Lower leg skin (tissue), 3 donors: ENCODE measurements at regions not wholly inside any gene's neighbourhood (a gene's known extent, or its start where the extent isn't known, plus 50 kb on each side); places are given as distances from the start of the nearest gene placed in this dataset.

Source experiments
- POLR2A ChIP-seq, 2 donors: fragments of 450-650 bp; IDR thresholded peaks; one replicate each; pipeline ENCODE4 v1.6.1; 2016 to 2017; ENCODE audit warnings: antibody characterized with exemption in 2 of 2, mild to moderate bottlenecking in 1 of 2, moderate library complexity in 1 of 2
- TF ChIP-seq, protein P1 (sequence below), 3 donors: fragments of 450-650 bp; IDR thresholded peaks; one replicate each; pipeline ENCODE4 v1.5.1; 2016; ENCODE audit warnings: antibody characterized with exemption in 3 of 3, mild to moderate bottlenecking in 3 of 3, moderate library complexity in 2 of 3

GRCh38 chr6:104656235-104656634, 203.5 kb downstream of the HACE1 start:
- TF ChIP-seq, protein P1, sequence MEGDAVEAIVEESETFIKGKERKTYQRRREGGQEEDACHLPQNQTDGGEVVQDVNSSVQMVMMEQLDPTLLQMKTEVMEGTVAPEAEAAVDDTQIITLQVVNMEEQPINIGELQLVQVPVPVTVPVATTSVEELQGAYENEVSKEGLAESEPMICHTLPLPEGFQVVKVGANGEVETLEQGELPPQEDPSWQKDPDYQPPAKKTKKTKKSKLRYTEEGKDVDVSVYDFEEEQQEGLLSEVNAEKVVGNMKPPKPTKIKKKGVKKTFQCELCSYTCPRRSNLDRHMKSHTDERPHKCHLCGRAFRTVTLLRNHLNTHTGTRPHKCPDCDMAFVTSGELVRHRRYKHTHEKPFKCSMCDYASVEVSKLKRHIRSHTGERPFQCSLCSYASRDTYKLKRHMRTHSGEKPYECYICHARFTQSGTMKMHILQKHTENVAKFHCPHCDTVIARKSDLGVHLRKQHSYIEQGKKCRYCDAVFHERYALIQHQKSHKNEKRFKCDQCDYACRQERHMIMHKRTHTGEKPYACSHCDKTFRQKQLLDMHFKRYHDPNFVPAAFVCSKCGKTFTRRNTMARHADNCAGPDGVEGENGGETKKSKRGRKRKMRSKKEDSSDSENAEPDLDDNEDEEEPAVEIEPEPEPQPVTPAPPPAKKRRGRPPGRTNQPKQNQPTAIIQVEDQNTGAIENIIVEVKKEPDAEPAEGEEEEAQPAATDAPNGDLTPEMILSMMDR (IDR thresholded peaks at IDR 0.05): no peak
- no peak for TF ChIP-seq POLR2A (IDR thresholded peaks at IDR 0.05)
